ENCODE measurements at regions not wholly inside any gene's neighbourhood (a gene's known extent, or its start where the extent isn't known, plus 50 kb on each side); places are given as distances from the start of the nearest gene placed in this dataset.

DNA sequence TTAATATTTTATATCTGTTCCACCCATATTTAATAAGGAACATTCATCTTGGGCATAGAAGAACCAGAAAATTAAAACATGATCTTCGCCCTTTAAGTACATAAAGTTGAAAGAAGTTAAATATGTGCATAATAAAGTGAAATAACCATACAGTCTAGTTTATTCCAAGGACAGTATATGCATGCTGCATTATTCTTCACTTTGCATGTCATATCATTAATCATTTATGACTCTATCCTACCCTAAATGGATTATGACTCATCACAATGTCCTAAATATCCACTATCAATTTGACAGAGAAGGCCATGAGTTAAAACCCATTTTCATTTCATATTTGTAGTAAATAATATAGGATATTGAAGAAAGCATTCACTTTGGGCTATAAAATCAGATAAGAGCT, 576.5 kb upstream of the GNPDA2 start:
- DNase-seq = no peak
- Histone ChIP-seq H3K27ac (no peak overlapping the region), H3K36me3 (replicated peaks) (no peaks in the 10 kb centered on the region), H3K27me3 (replicated peaks) (no peaks in the 10 kb centered on the region), H3K4me3 (ENCODE audit: low read depth, low read length) (no peak overlapping the region)
- TF ChIP-seq, protein P1, sequence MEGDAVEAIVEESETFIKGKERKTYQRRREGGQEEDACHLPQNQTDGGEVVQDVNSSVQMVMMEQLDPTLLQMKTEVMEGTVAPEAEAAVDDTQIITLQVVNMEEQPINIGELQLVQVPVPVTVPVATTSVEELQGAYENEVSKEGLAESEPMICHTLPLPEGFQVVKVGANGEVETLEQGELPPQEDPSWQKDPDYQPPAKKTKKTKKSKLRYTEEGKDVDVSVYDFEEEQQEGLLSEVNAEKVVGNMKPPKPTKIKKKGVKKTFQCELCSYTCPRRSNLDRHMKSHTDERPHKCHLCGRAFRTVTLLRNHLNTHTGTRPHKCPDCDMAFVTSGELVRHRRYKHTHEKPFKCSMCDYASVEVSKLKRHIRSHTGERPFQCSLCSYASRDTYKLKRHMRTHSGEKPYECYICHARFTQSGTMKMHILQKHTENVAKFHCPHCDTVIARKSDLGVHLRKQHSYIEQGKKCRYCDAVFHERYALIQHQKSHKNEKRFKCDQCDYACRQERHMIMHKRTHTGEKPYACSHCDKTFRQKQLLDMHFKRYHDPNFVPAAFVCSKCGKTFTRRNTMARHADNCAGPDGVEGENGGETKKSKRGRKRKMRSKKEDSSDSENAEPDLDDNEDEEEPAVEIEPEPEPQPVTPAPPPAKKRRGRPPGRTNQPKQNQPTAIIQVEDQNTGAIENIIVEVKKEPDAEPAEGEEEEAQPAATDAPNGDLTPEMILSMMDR (IDR thresholded peaks at IDR 0.05; ENCODE audit: low read depth, low read length, missing control alignments) = no peak
- in situ Hi-C loops (cut with HindIII; ENCODE audit: low pct_ligation_motif_present, low sequenced_read_pairs) = no loop called here

DNA sequence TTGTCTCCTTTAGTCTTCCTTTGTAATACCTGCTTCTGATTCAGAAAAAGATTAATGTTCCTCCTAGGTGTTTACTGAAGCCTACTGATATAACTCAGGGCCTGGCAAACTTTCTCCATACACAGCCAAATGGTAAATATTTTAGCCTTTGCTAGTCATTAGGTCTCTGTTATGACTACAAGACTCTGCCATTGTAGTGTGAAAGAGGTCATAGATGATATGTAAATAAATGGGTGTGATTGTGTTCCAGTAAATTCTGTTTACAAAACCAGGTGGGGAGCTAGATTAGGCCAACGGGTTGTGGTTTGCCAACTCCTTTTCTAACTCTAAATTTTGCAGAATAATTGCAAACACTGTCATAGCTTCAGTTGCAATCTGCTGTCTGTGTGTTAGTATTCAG, 568.1 kb upstream of the GNPDA2 start:
- Histone ChIP-seq H3K27ac (no peak overlapping the region), H3K27me3 (replicated peaks) (no peaks in the 10 kb centered on the region), H3K4me3 (ENCODE audit: low read depth, low read length) (no peak overlapping the region), H3K36me3 (replicated peaks) (no peaks in the 10 kb centered on the region)
- TF ChIP-seq, protein P1 (IDR thresholded peaks at IDR 0.05; ENCODE audit: low read depth, low read length, missing control alignments) = no peak
- DNase-seq = no peak
- in situ Hi-C loops (cut with HindIII; ENCODE audit: low pct_ligation_motif_present, low sequenced_read_pairs) = no loop called here

DNA sequence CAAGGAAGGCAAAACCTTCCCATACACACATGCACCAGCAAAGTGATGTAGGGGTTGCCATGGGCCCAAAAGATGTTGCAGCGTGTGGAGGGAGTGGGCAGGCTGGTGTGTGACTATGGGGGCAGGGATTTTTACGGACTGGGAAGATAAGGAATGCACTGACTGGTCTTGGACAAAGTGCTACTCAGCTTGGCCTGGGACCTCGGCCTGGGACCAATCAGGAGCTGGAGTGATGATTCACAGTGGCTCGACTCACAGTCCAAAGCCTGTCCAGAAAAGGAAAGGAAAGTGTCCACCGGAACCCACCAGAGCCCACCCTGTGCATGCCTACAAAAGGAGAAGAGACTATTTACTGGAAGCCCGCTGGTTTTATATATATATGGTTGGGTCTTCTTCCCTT, 567.0 kb upstream of the GNPDA2 start:
- H3K27me3 ChIP-seq (replicated peaks) = no peaks in the 10 kb centered on the region
- no peak overlapping the region for H3K4me3 ChIP-seq (ENCODE audit: low read depth, low read length)
- in situ Hi-C loops (cut with HindIII; ENCODE audit: low pct_ligation_motif_present, low sequenced_read_pairs) = no loop called here
- H3K27ac ChIP-seq = no peak overlapping the region
- TF ChIP-seq, protein P1 (IDR thresholded peaks at IDR 0.05; ENCODE audit: low read depth, low read length, missing control alignments) = no peak
- H3K36me3 ChIP-seq (replicated peaks) = no peaks in the 10 kb centered on the region
- no peak for DNase-seq

DNA sequence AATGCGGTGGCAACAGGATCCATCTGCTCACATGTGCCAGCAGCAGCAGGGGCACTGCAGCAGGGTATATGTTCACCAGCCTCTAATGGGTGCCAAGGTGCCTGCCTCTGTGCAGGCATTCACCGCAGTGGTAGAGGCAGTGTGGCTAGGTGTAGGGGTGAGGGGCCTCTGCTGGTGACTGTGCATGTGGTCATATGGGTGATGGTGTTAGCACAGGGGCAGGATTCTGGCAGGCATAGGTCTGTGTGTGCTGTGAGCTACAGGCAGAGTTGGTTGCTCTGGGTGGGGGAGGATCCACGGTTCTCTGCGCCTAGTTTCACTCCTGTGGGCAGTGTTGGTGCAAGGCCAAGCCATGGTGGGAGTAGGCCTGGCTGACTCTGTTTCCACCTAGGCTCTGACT, 566.5 kb upstream of the GNPDA2 start:
- no peaks in the 10 kb centered on the region for H3K27me3 ChIP-seq (replicated peaks)
- DNase-seq = no peak
- H3K27ac ChIP-seq = no peak overlapping the region
- in situ Hi-C loops (cut with HindIII; ENCODE audit: low pct_ligation_motif_present, low sequenced_read_pairs) = no loop called here
- H3K4me3 ChIP-seq (ENCODE audit: low read depth, low read length) = no peak overlapping the region
- TF ChIP-seq, protein P1 (IDR thresholded peaks at IDR 0.05; ENCODE audit: low read depth, low read length, missing control alignments) = no peak
- no peaks in the 10 kb centered on the region for H3K36me3 ChIP-seq (replicated peaks)

DNA sequence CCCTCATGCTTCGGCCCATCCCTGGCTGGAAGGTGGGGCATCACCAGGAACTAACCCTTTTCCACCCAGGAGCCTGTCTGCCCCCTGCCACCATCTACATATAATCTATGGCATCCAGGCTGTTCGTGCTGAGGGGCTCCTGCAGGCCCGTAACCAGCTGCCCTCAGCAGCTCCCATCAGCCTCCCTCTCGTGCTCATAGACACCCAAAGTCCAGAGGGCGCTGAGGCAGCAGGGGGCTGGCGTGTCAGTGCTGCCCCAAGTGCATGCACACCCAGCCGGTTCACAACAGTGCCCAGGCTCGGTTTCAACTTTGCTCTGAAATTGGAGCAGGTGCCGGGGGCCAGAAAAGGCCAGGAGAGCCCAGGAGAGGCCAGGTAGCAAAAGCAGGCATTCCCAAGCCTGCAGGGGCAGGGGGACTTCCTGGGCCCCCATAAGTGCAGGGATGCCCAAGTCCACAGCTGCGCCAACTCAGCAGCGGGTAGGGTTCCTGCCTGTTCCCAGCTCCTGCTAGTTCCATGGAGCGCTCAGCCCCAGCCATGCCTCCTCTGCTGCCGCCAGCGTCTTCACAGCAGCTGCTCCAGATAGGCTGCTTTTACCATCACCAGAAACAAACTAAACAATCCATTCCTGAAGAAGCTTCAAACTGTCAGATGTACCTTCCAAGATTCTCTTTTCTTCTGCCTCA, 558.2 kb upstream of the GNPDA2 start:
- H3K27ac ChIP-seq = no peak overlapping the region
- H3K4me3 ChIP-seq (ENCODE audit: low read depth, low read length) = no peak overlapping the region
- DNase-seq = no peak
- TF ChIP-seq, protein P1 (IDR thresholded peaks at IDR 0.05; ENCODE audit: low read depth, low read length, missing control alignments) = no peak
- H3K36me3 ChIP-seq (replicated peaks) = no peaks in the 10 kb centered on the region
- in situ Hi-C loops (cut with HindIII; ENCODE audit: low pct_ligation_motif_present, low sequenced_read_pairs) = no loop called here
- no peaks in the 10 kb centered on the region for H3K27me3 ChIP-seq (replicated peaks)

DNA sequence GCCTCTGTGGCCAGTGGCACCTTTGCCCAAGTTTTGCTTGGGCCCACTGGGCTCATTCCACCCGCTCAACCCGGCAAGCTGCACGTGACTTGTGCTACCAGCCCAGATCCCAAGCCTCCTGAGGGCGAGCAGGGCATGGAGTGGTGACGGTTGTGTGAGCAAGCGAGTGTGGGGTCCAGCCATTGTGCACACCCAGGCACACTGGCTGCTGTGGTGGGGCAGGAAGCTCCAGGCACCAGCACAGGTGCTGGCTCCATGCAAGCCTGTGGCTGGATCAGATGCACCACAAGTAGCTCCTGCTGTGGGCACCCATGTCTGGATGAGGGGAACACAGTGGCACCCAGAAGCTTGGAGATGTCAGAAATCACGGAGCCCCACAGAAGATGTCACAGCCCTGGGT, 557.0 kb upstream of the GNPDA2 start:
- TF ChIP-seq, protein P1 (IDR thresholded peaks at IDR 0.05; ENCODE audit: low read depth, low read length, missing control alignments) = no peak
- in situ Hi-C loops (cut with HindIII; ENCODE audit: low pct_ligation_motif_present, low sequenced_read_pairs) = no loop called here

More for the DNA sequence above, 557.0 kb upstream of the GNPDA2 start:
- no peaks in the 10 kb centered on the region for H3K36me3 ChIP-seq (replicated peaks)
- no peak overlapping the region for H3K27ac ChIP-seq
- no peak overlapping the region for H3K4me3 ChIP-seq (ENCODE audit: low read depth, low read length)
- no peak for DNase-seq
- H3K27me3 ChIP-seq (replicated peaks) = no peaks in the 10 kb centered on the region

Data from brain microvascular endothelial cell (primary cell).